Right lung (tissue), 2 donors: ENCODE measurements at regions not wholly inside any gene's neighbourhood (a gene's known extent, or its start where the extent isn't known, plus 50 kb on each side); places are given as distances from the start of the nearest gene placed in this dataset.

Experiments
- DNase-seq, 2 donors: peaks; one replicate each; pipeline ENCODE4 v3.0.0-alpha.2; 2013

- no peak for DNase-seq
These were observed 249.3 kb downstream of the ATP23 start for GRCh38 chr12:58190618-58191017.

- no peak for DNase-seq
These were observed 255.6 kb downstream of the ATP23 start for GRCh38 chr12:58196971-58197370.

- DNase-seq = no peak
These were observed 261.8 kb downstream of the ATP23 start for GRCh38 chr12:58202933-58203718.

- DNase-seq = no peak
These were observed 262.7 kb downstream of the ATP23 start for GRCh38 chr12:58204071-58204470.

GRCh38 chr12:58206876-58207275 lies 265.5 kb downstream of the ATP23 start:
- no peak for DNase-seq

- DNase-seq = no peak
These were observed 269.8 kb downstream of the ATP23 start for GRCh38 chr12:58211211-58211610.

- DNase-seq = no peak
These were observed 275.8 kb downstream of the ATP23 start for GRCh38 chr12:58217130-58217529.

GRCh38 chr12:58224536-58225105 lies 283.3 kb downstream of the ATP23 start:
- DNase-seq = peak in 1 of 2 donors; percentile 17

GRCh38 chr12:58225203-58225877 lies 284.0 kb downstream of the ATP23 start:
- peak; percentile 33 to 38 for DNase-seq

- no peak for DNase-seq
These were observed 292.5 kb downstream of the ATP23 start for GRCh38 chr12:58233886-58234285.

- no peak for DNase-seq
These were observed 297.0 kb downstream of the ATP23 start for GRCh38 chr12:58238411-58238810.

GRCh38 chr12:58241099-58241498 lies 299.7 kb downstream of the ATP23 start:
- no peak for DNase-seq

- DNase-seq = no peak
These were observed 301.6 kb downstream of the ATP23 start for GRCh38 chr12:58242796-58243630.

GRCh38 chr12:58247633-58248032 lies 306.3 kb downstream of the ATP23 start:
- no peak for DNase-seq

GRCh38 chr12:58248599-58248998 lies 307.2 kb downstream of the ATP23 start:
- DNase-seq = no peak

- DNase-seq = no peak
These were observed 308.2 kb downstream of the ATP23 start for GRCh38 chr12:58249610-58250009.

- DNase-seq = no peak
These were observed 308.7 kb downstream of the ATP23 start for GRCh38 chr12:58250077-58250476.

- DNase-seq = no peak
These were observed 311.5 kb downstream of the ATP23 start for GRCh38 chr12:58252914-58253313.

- no peak for DNase-seq
These were observed 312.3 kb downstream of the ATP23 start for GRCh38 chr12:58253663-58254062.

GRCh38 chr12:58254463-58255100 lies 313.2 kb downstream of the ATP23 start:
- no peak for DNase-seq

GRCh38 chr12:58262796-58263195 lies 321.4 kb downstream of the ATP23 start:
- DNase-seq = no peak

GRCh38 chr12:58263816-58264215 lies 322.4 kb downstream of the ATP23 start:
- DNase-seq = no peak
